HCEC 1CT (cell line): ENCODE measurements at regions not wholly inside any gene's neighbourhood (a gene's known extent, or its start where the extent isn't known, plus 50 kb on each side); places are given as distances from the start of the nearest gene placed in this dataset.
"Not testable (repeated sequence)": the region's sequence is repeated elsewhere in the genome, so short reads cannot be mapped to it uniquely, and the experiment has no call there.

ENCODE experiments used
- DNase-seq: peaks from one replicate; pipeline ENCODE4 v3.0.0-alpha.2; 2017

- DNase-seq: no peak
These were observed 732.8 kb upstream of the FRG1 start for GRCh38 chr4:189207872-189208271.

- no peak for DNase-seq
These were observed 725.1 kb upstream of the FRG1 start for GRCh38 chr4:189215574-189215973.

DNA sequence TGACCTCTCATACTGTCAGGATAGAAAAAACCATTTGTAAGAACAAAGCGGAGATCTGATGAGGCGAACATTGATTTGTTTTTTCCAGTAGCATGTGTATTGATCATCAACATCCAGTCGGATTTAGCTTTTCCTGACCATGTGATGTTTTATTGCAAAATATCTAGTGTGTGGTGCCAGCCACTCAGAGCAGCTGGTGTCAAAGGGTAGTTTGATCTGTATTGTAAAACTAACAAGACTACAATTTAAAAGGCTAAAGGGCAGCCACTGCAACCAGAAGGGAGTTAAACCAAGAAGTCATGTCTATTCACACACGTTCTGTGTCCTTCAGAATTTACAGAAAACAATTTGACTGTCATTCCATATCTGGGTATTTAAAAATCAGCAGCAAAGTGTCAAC is 719.0 kb upstream of the FRG1 start:
- DNase-seq: no peak

DNA sequence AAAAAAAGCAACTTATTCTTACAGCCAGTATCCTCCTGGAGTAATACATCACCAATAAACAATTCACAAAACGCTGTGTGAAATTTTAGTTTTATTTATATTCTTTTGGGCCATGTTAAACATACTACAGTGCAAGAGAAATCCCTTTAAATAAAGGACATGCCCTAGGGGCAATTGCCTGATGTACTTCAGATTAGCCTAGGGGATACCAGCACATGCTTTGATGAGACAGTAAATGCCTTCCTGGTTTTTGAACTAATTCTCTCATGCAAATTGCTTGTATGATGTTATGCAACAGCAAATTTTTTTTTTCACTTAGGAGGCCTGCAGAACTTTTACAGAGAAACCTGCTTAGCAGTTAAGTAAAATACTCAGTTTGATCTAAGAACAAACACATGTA is 711.9 kb upstream of the FRG1 start:
- DNase-seq: no peak

GRCh38 chr4:189232274-189232673 is 708.4 kb upstream of the FRG1 start:
- DNase-seq: no peak

DNA sequence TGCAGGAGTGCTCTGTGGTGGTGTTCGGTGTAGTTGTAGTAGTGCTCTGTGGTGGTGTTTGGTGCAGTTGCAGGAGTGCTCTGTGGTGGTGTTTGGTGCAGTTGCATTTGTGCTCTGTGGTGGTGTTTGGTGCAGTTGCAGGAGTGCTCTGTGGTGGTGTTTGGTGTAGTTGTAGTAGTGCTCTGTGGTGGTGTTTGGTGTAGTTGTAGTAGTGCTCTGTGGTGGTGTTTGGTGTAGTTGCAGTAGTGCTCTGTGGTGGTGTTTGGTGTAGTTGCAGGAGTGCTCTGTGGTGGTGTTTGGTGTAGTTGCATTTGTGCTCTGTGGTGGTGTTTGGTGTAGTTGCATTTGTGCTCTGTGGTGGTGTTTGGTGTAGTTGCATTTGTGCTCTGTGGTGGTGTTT is 706.9 kb upstream of the FRG1 start:
- DNase-seq: not testable (repeated sequence)

- DNase-seq: not testable (repeated sequence)
These were observed 705.7 kb upstream of the FRG1 start for GRCh38 chr4:189234948-189235347.

GRCh38 chr4:189235599-189235998 is 705.1 kb upstream of the FRG1 start:
- no peak for DNase-seq

DNA sequence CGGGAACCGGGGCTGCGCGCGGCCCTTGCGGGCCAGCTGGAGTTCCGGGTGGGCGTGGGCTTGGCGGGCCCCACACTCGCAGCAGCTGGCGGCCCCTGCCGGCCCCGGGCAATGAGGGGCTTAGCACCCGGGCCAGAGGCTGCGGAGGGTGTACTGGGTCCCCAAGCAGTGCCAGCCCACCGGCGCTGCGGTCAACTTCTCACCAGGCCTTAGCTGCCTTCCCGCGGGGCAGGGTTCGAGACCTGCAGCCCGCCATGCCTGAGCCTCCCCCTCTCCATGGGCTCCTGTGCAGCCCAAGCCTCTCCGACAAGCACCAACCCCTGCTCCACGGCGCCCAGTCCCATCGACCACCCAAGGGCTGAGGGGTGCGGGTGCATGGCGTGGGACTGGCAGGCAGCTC is 704.4 kb upstream of the FRG1 start:
- DNase-seq: not testable (repeated sequence)

GRCh38 chr4:189237340-189237739 is 703.3 kb upstream of the FRG1 start:
- DNase-seq: no peak

DNA sequence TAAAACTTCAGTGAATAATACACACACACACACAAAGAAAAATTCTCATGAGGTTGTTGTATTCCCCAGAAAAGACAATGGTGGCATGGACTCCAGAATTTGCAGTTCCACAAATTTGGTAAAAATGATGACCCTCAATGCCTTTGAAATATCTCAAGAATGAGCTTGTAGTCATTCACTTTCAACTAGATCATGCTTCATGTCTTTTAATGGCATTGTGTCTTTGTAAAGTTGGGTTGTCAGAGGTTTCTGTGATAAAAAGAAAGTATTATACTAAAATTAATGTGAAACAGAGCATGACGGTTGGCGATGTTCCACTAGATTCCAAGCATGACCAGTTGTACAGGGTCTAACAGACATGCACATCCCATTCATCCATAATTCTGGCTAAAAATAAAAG is 685.0 kb upstream of the FRG1 start:
- DNase-seq: no peak

DNA sequence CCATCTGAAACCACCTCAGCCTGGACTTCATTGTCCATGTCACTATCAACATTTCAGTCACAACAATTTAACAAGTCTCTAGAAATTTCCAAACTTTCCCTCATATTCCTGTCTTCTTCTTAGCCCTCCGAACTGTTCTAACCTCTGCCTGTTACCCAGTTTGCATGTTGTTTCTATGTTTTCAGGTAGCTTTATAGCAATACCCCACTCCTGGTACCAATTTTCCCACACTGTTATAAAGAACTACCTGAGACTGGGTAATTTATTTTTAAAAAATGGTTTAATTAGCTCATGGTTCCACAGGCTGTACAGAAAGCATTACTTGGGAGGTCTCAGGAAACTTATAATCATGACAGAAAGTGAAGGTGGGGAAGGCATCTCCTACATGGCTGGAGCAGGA is 679.2 kb upstream of the FRG1 start:
- DNase-seq: no peak

- no peak for DNase-seq
These were observed 675.2 kb upstream of the FRG1 start for GRCh38 chr4:189265515-189265914.

GRCh38 chr4:189267312-189267965 is 673.2 kb upstream of the FRG1 start:
- no peak for DNase-seq

GRCh38 chr4:189278597-189279165 is 662.0 kb upstream of the FRG1 start:
- no peak for DNase-seq

- DNase-seq: no peak
These were observed 661.5 kb upstream of the FRG1 start for GRCh38 chr4:189279188-189279587.

DNA sequence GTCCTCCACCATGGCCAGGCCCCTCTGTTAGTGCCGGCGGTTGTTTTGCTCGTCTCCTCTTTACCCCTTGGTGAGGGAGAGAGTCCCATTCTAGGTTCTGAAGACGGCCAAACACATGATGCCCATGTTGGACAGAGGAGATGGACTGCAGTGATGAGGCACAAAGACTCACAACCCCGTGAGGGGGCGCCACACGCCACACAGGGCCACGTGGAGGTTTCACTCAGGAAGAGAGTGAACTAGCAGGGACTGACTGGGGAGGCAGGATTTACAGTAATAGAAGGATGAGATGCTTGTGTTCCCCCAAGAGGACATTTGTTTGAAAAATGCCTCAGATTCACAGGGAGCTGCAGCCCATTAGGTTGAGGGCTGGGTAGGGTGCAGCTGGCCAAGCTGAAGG is 655.3 kb upstream of the FRG1 start:
- DNase-seq: no peak

DNA sequence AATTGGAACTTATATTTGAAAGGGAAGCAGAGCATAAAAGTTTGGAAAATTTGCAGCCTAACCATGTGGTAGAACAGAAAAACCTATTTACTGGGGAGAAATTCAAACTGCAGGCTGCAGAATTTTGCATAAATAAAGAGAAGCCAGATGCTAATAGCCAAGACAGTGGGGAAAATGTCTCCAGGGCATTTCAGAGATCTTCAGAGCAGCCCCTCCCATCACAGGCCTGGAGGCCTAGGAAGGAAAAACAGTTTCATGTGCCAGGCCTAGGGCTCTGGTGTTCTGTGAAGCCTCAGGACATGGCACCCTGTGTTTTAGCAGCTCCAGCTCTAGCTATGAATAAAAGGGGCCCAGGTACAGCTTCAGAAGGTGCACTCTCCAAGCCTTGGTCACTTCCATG is 648.7 kb upstream of the FRG1 start:
- no peak for DNase-seq

DNA sequence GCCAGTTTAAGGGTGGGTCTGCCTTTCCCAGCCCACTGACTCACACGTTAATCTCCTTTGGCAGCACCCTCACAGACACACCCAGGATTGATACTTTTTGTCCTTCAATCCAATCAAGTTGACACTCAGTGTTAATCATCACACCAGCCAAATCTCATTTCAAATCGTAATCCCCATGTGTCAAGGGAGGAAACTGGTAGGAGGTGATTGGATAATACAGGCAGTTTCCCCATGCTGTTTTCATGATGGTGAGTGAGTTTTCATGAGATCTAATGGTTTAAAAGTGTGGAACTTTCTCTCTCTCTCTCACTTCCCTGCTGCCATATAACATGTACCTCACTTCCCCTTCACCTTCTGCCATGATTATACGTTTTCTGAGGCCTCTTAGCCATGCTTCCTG is 647.2 kb upstream of the FRG1 start:
- no peak for DNase-seq

DNA sequence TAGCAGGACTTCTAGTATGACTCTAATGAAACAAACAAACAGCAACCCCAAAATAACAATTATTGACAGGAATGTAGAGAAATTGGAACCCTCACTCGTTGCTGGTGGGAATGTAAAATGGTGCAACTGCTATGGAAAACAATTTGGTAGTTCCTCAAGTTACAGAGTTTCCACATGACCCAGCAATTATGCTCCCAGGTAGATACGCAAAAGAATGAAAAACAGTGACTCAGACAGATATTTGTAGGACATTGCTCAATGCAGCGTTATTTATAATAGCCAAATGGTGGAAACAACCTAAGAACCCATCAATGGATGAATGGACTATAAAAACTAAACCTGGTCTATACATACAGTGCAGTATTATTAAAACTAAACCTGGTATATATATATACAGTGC is 646.1 kb upstream of the FRG1 start:
- DNase-seq: no peak

DNA sequence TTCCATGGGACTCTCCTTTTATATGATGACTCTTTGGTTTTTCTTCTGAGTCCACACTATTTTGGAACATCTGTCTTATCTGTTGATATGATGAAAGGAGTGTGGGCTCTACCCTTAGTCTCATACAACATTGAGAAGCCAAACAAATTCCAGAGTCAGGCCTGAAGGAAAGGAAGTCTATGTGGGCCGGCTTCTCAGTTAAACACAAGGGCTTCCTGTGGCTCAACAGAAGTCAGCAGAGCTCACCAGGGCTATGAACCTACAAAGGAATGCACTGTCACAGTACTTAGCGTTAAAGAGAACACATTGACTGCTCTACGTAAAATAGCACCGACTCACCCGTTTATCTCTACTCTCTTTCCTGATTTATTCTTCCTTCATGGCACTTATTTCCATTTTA is 641.0 kb upstream of the FRG1 start:
- no peak for DNase-seq

DNA sequence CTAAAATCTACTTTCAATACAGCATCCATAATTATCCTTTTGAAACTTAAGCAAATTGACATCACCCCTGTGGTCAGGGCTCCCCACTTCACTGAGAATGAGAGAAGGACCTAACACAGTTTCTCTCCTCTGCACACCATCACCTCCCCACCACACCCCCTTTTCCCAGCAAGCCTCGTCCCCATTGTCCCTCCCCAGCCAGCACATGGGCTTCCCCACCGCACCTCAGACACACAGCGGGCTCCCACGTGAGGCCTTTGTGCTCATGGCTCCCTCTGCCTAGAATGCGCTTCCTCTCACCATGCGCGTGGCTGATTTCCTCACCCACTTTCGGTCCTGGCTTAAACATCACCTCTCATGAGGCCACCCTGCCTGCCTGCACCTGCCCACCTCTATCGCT is 639.0 kb upstream of the FRG1 start:
- no peak for DNase-seq

DNA sequence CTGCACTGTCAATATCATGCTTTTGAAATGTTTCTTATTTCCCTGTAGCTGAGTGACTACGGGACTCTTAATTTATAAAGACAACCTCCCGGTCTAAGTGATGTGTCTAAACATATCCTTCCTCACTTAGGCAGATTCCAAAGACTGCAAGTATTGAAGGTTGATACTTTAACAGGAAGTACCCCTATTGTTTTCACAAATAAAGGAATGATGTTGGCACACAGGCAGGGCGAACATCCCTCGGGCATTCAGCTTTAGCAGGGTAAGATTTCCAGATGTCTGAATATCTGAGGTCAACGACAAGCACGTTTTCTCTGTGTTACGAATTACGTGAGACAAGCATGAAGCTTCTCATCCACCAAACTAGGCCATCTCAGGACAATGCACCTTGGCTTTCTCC is 638.0 kb upstream of the FRG1 start:
- no peak for DNase-seq

DNA sequence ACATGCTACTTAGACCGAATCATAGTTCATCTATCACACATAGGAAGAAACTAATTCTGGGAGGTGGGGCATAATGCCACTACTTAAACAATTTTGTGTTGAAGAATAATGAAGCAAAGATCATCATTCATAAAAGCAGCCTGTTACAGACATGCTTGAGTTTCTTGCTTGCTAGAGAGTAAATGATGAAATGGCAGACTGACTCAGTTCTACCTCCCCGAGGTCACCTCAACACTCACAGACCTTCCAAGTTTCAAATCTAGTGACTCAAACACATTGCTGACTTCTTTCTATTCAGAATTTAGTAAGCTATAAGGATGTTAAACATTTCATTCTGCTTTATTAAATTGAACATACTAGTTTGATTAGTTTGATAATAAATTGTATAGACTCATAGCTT is 636.5 kb upstream of the FRG1 start:
- no peak for DNase-seq

- no peak for DNase-seq
These were observed 635.9 kb upstream of the FRG1 start for GRCh38 chr4:189304809-189305208.
